ENCODE measurements at regions not wholly inside any gene's neighbourhood (a gene's known extent, or its start where the extent isn't known, plus 50 kb on each side); places are given as distances from the start of the nearest gene placed in this dataset.
"Not testable (repeated sequence)": the region's sequence is repeated elsewhere in the genome, so short reads cannot be mapped to it uniquely, and the experiment has no call there.

DNA sequence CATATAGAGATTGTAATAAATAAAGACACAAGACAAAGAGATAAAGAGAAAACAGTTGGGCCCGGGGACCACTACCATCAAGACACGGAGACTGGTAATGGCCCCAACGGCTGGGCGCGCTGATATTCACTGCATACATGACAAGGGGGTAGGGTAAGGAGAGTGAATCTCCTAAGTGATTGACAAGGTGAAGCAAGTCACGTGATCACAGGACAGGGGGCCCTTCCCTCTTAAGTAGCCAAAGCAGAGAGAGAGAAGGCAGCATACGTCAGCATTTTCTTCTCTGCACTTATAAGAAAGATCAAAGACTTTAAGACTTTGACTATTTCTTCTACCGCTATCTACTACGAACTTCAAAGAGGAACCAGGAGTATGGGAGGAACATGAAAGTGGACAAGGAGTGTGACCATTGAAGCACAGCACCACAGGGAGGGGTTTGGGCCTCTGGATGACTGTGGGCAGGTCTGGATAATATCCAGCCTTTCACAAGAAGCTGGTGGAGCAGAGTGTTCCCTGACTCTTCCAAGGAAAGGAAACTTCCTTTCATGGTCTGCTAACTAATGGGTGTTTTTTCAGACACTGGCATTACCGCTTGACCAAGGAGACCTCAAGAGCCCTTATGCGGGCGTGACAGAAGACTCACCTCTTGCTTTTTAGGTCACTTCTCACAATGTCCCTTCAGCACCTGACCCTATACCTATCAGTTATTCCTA lies 75.6 kb downstream of the MRPL39 start:
- not testable (repeated sequence) for H3K9ac ChIP-seq (ENCODE audit: low read depth, low read length); H3K4me1 ChIP-seq (ENCODE audit: control insufficient read depth, insufficient read depth, low read length); H3K27me3 ChIP-seq (ENCODE audit: control insufficient read depth, insufficient read depth, low read length); H3K9me3 ChIP-seq (replicated peaks; ENCODE audit: low read length); H3K36me3 ChIP-seq (ENCODE audit: insufficient read depth, low read length); H3K4me2 ChIP-seq (ENCODE audit: low read length); H3K4me3 ChIP-seq (ENCODE audit: low read length)

GRCh38 chr21:25528515-25528914 lies 78.8 kb downstream of the MRPL39 start:
- H3K9me3 ChIP-seq (replicated peaks; ENCODE audit: low read length) = no peaks in the 10 kb centered on the region
- H3K4me1 ChIP-seq (ENCODE audit: control insufficient read depth, insufficient read depth, low read length) = no peaks in the 10 kb centered on the region
- H3K4me3 ChIP-seq (ENCODE audit: low read length) = no peak overlapping the region
- H3K36me3 ChIP-seq (ENCODE audit: insufficient read depth, low read length) = no peaks in the 10 kb centered on the region
- no peak overlapping the region for H3K9ac ChIP-seq (ENCODE audit: low read depth, low read length)
- H3K4me2 ChIP-seq (ENCODE audit: low read length) = no peak overlapping the region
- peaks cover 7% of the 10 kb centered on the region for H3K27me3 ChIP-seq (ENCODE audit: control insufficient read depth, insufficient read depth, low read length)

DNA sequence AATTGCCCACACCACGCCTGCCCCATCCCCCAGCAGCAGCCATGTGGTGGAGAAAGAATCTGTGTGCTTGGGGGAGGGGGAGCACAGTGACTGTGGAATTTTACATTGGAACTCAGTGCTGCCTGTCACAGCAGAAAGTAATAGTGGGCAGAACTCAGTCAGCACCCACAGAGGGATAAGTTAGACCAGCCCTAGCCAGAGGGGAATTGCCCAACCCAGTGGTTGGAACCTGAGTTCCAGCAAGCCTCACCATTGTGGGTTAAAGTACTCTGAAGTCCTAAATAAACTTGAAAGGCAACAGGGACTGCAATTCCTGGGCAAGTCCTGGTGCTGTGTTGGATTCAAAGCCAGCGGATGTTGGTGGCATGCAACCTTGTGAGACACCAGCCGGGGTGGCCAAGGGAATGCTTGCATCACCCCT lies 88.8 kb downstream of the MRPL39 start:
- H3K9ac ChIP-seq (ENCODE audit: low read depth, low read length) = no peak overlapping the region

GRCh38 chr21:25515484-25516405 lies 91.5 kb downstream of the MRPL39 start:
- H3K4me3 ChIP-seq (ENCODE audit: low read length) = no peak overlapping the region
- H3K9ac ChIP-seq (ENCODE audit: low read depth, low read length) = no peak overlapping the region
- no peaks in the 10 kb centered on the region for H3K36me3 ChIP-seq (ENCODE audit: insufficient read depth, low read length)
- no peak overlapping the region for H3K4me2 ChIP-seq (ENCODE audit: low read length)
- H3K4me1 ChIP-seq (ENCODE audit: control insufficient read depth, insufficient read depth, low read length) = no peaks in the 10 kb centered on the region
- H3K27me3 ChIP-seq (ENCODE audit: control insufficient read depth, insufficient read depth, low read length) = peaks cover 3% of the 10 kb centered on the region
- no peaks in the 10 kb centered on the region for H3K9me3 ChIP-seq (replicated peaks; ENCODE audit: low read length)

More for the DNA sequence above, 88.8 kb downstream of the MRPL39 start:
- Histone ChIP-seq H3K4me1 (ENCODE audit: control insufficient read depth, insufficient read depth, low read length) (no peaks in the 10 kb centered on the region), H3K4me3 (ENCODE audit: low read length) (no peak overlapping the region), H3K27me3 (ENCODE audit: control insufficient read depth, insufficient read depth, low read length) (peaks cover 3% of the 10 kb centered on the region), H3K4me2 (ENCODE audit: low read length) (no peak overlapping the region), H3K36me3 (ENCODE audit: insufficient read depth, low read length) (no peaks in the 10 kb centered on the region), H3K9me3 (replicated peaks; ENCODE audit: low read length) (no peaks in the 10 kb centered on the region)

GRCh38 chr21:25513810-25514209 lies 93.5 kb downstream of the MRPL39 start:
- Histone ChIP-seq H3K9me3 (replicated peaks; ENCODE audit: low read length) (no peaks in the 10 kb centered on the region), H3K9ac (ENCODE audit: low read depth, low read length) (no peak overlapping the region), H3K4me1 (ENCODE audit: control insufficient read depth, insufficient read depth, low read length) (no peaks in the 10 kb centered on the region), H3K4me3 (ENCODE audit: low read length) (no peak overlapping the region), H3K27me3 (ENCODE audit: control insufficient read depth, insufficient read depth, low read length) (no peaks in the 10 kb centered on the region), H3K4me2 (ENCODE audit: low read length) (no peak overlapping the region), H3K36me3 (ENCODE audit: insufficient read depth, low read length) (no peaks in the 10 kb centered on the region)

DNA sequence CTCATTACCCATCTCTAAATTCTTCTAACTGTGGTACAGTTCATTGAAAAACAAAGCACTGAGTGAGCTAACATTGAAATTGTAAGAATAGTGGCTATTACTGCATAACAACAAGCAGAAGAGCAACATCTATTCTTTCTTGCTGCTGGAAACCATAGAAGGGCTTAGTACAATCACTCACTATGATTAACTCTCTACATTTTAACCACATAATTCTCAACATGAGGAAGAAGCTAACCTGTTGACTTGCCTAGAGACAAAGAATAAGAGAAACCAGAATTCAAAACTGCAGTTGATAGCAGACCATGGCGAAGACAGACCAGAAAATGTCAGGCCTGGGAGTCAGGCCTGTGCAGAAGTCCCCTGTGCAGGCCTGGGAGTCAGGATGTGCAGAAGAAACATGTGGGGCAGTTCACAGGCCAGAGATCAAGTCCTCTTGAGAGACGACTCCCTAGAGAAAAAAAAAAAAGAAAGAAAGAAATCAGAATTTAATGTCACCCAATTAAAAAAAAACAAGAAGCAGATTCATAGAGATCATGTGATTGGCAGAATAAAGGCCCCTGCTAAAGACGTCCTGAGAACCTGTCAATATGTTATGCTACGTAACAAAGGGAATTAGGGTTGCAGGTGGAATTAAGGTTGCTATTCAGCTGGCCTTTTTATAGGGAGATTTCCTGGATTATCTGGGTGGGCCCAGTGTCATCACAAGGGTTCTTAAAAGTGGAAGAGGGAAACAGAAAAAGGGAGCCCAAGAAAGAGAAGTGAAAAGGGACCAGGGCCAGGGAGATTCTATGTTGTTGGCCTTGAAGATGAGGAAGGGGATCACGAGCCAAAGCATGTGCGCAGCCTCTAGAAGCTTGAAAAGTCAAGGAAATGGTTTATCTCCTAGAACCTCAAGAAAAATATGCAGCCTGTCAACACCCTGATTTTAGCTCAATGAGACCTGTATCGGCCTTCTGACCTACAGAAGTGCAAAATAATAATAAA lies 94.9 kb downstream of the MRPL39 start:
- H3K9me3 ChIP-seq (replicated peaks; ENCODE audit: low read length) = no peaks in the 10 kb centered on the region
- H3K9ac ChIP-seq (ENCODE audit: low read depth, low read length) = no peak overlapping the region
- no peak overlapping the region for H3K4me2 ChIP-seq (ENCODE audit: low read length)
- H3K4me3 ChIP-seq (ENCODE audit: low read length) = no peak overlapping the region
- H3K4me1 ChIP-seq (ENCODE audit: control insufficient read depth, insufficient read depth, low read length) = peaks cover 3% of the 10 kb centered on the region
- no peaks in the 10 kb centered on the region for H3K27me3 ChIP-seq (ENCODE audit: control insufficient read depth, insufficient read depth, low read length)
- H3K36me3 ChIP-seq (ENCODE audit: insufficient read depth, low read length) = no peaks in the 10 kb centered on the region

DNA sequence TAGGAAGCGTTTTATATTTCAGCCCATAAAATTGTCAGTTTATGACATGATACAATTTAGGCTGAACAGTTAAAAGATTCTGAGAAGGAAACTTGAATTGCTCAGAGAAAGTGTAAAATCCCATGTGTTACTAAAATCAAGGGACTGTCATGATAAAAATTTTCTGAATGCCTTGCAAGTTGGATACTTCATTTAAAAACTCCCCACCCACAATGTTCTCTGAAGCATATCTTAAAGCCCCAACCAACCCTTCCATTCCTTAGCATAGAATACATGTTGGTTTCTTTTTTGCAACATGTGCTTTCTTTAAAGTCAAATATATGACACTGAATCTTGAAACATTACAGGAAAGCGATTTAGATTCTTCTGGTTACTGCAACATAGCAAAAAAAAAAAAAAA lies 97.4 kb downstream of the MRPL39 start:
- Histone ChIP-seq H3K9me3 (replicated peaks; ENCODE audit: low read length) (no peaks in the 10 kb centered on the region), H3K9ac (ENCODE audit: low read depth, low read length) (no peak overlapping the region), H3K36me3 (ENCODE audit: insufficient read depth, low read length) (no peaks in the 10 kb centered on the region), H3K4me3 (ENCODE audit: low read length) (no peak overlapping the region), H3K4me1 (ENCODE audit: control insufficient read depth, insufficient read depth, low read length) (peaks cover 13% of the 10 kb centered on the region), H3K27me3 (ENCODE audit: control insufficient read depth, insufficient read depth, low read length) (no peaks in the 10 kb centered on the region), H3K4me2 (ENCODE audit: low read length) (no peak overlapping the region)

DNA sequence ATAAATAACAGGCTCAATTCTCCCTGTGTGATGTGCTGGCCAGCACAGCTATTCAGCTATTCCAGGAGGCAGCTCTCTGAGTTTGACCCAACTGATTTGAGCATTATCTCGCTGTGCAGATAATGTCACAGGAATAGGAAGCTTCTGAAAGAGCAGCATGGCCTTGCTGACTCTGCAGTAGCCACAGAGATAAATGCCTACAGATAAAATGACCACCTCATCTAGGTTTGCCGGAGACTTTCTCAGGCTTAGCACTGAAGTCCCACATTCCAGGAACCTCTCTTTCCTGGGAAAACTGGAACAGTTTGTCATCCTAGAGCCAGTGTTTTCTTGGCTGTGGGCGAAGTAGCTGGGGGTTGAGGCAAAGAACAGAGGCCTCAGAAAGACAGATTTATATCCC lies 98.9 kb downstream of the MRPL39 start:
- H3K27me3 ChIP-seq (ENCODE audit: control insufficient read depth, insufficient read depth, low read length) = no peaks in the 10 kb centered on the region

GRCh38 chr21:25507522-25507921 lies 99.8 kb downstream of the MRPL39 start:
- no peak overlapping the region for H3K4me3 ChIP-seq (ENCODE audit: low read length)
- H3K27me3 ChIP-seq (ENCODE audit: control insufficient read depth, insufficient read depth, low read length) = no peaks in the 10 kb centered on the region
- no peak overlapping the region for H3K4me2 ChIP-seq (ENCODE audit: low read length)
- H3K9me3 ChIP-seq (replicated peaks; ENCODE audit: low read length) = no peaks in the 10 kb centered on the region
- no peak overlapping the region for H3K9ac ChIP-seq (ENCODE audit: low read depth, low read length)
- peaks cover 13% of the 10 kb centered on the region for H3K4me1 ChIP-seq (ENCODE audit: control insufficient read depth, insufficient read depth, low read length)
- H3K36me3 ChIP-seq (ENCODE audit: insufficient read depth, low read length) = no peaks in the 10 kb centered on the region

More for the DNA sequence above, 98.9 kb downstream of the MRPL39 start:
- Histone ChIP-seq H3K4me1 (ENCODE audit: control insufficient read depth, insufficient read depth, low read length) (peaks cover 13% of the 10 kb centered on the region), H3K9me3 (replicated peaks; ENCODE audit: low read length) (no peaks in the 10 kb centered on the region), H3K4me2 (ENCODE audit: low read length) (no peak overlapping the region), H3K36me3 (ENCODE audit: insufficient read depth, low read length) (no peaks in the 10 kb centered on the region), H3K4me3 (ENCODE audit: low read length) (no peak overlapping the region), H3K9ac (ENCODE audit: low read depth, low read length) (no peak overlapping the region)

DNA sequence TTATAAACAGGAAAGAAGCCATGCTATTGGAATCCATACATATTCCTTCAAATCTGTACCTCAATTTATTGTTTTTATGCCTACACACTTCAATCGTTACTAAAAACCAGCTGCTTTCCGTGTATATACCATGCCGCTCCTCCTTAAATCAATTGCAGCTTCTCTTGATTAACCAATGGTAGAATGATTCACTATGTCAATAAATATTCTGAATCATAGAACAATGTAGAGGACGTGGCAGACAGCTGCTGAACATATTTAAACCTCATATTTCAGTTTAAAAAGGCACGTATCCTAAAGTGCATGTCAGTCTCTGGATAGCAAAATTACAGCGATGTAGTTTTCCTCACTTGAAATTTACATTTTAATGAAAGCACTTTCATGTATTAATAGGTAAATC lies 100.4 kb downstream of the MRPL39 start:
- Histone ChIP-seq H3K4me1 (ENCODE audit: control insufficient read depth, insufficient read depth, low read length) (peaks cover 13% of the 10 kb centered on the region), H3K9ac (ENCODE audit: low read depth, low read length) (no peak overlapping the region), H3K4me3 (ENCODE audit: low read length) (no peak overlapping the region), H3K4me2 (ENCODE audit: low read length) (peak overlapping the region; percentile 37), H3K36me3 (ENCODE audit: insufficient read depth, low read length) (no peaks in the 10 kb centered on the region), H3K27me3 (ENCODE audit: control insufficient read depth, insufficient read depth, low read length) (no peaks in the 10 kb centered on the region), H3K9me3 (replicated peaks; ENCODE audit: low read length) (no peaks in the 10 kb centered on the region)

GRCh38 chr21:25506261-25506660 lies 101.0 kb downstream of the MRPL39 start:
- Histone ChIP-seq H3K36me3 (ENCODE audit: insufficient read depth, low read length) (no peaks in the 10 kb centered on the region), H3K27me3 (ENCODE audit: control insufficient read depth, insufficient read depth, low read length) (no peaks in the 10 kb centered on the region), H3K4me2 (ENCODE audit: low read length) (no peak overlapping the region), H3K4me1 (ENCODE audit: control insufficient read depth, insufficient read depth, low read length) (peaks cover 13% of the 10 kb centered on the region), H3K9ac (ENCODE audit: low read depth, low read length) (no peak overlapping the region), H3K9me3 (replicated peaks; ENCODE audit: low read length) (no peaks in the 10 kb centered on the region), H3K4me3 (ENCODE audit: low read length) (no peak overlapping the region)
